HG03457 (cell line): ENCODE measurements at regions not wholly inside any gene's neighbourhood (a gene's known extent, or its start where the extent isn't known, plus 50 kb on each side); places are given as distances from the start of the nearest gene placed in this dataset.

Source experiments
- ATAC-seq: cut with Tn5 transposase; IDR thresholded peaks from one replicate; pipeline ENCODE4 v1.9.1; 2021; ENCODE audit warnings: moderate number of reproducible peaks; ENCODE audit not compliant: unreplicated experiment

- ATAC-seq, result no peak
Measured at GRCh38 chr18:71919211-71919610, 624.9 kb downstream of the CBLN2 start.

- ATAC-seq, result no peak
Measured at GRCh38 chr18:71913641-71914040, 630.5 kb downstream of the CBLN2 start.

- ATAC-seq, result no peak
Measured at GRCh38 chr18:71902482-71902881, 641.7 kb downstream of the CBLN2 start.

GRCh38 chr18:71899707-71900472, 644.3 kb downstream of the CBLN2 start:
- no peak for ATAC-seq

GRCh38 chr18:71899183-71899582, 645.0 kb downstream of the CBLN2 start:
- ATAC-seq, result no peak

GRCh38 chr18:71887509-71887908, 656.6 kb downstream of the CBLN2 start:
- no peak for ATAC-seq

GRCh38 chr18:71878226-71878625, 665.9 kb downstream of the CBLN2 start:
- ATAC-seq, result no peak

GRCh38 chr18:71873695-71874094, 670.4 kb downstream of the CBLN2 start:
- ATAC-seq, result no peak

GRCh38 chr18:71865888-71866287, 678.3 kb downstream of the CBLN2 start:
- no peak for ATAC-seq

GRCh38 chr18:71850602-71851001, 693.5 kb downstream of the CBLN2 start:
- ATAC-seq, result no peak

- ATAC-seq, result no peak
Measured at GRCh38 chr18:71849407-71849806, 694.7 kb downstream of the CBLN2 start.

GRCh38 chr18:71846716-71847115, 697.4 kb downstream of the CBLN2 start:
- ATAC-seq, result no peak

- ATAC-seq, result no peak
Measured at GRCh38 chr18:71844814-71845213, 699.3 kb downstream of the CBLN2 start.

GRCh38 chr18:71842666-71843065, 701.5 kb downstream of the CBLN2 start:
- ATAC-seq, result no peak

GRCh38 chr18:71837547-71837946, 706.6 kb downstream of the CBLN2 start:
- ATAC-seq, result no peak

- ATAC-seq, result no peak
Measured at GRCh38 chr18:71832946-71833617, 711.1 kb downstream of the CBLN2 start.

GRCh38 chr18:71831039-71831438, 713.1 kb downstream of the CBLN2 start:
- ATAC-seq, result no peak

- no peak for ATAC-seq
Measured at GRCh38 chr18:71827301-71827700, 716.8 kb downstream of the CBLN2 start.

GRCh38 chr18:71815305-71815704, 728.8 kb downstream of the CBLN2 start:
- ATAC-seq, result no peak

GRCh38 chr18:71809711-71810110, 734.4 kb downstream of the CBLN2 start:
- no peak for ATAC-seq

- no peak for ATAC-seq
Measured at GRCh38 chr18:71808616-71809015, 735.5 kb downstream of the CBLN2 start.

- no peak for ATAC-seq
Measured at GRCh38 chr18:71807586-71807985, 736.6 kb downstream of the CBLN2 start.
